ENCODE measurements at regions not wholly inside any gene's neighbourhood (a gene's known extent, or its start where the extent isn't known, plus 50 kb on each side); places are given as distances from the start of the nearest gene placed in this dataset.

GRCh38 chrX:122245175-122245574, 938.9 kb upstream of the GRIA3 start:
- DNase-seq (ENCODE audit: low spot score) = no peak
- no peak overlapping the region for H3K4me3 ChIP-seq
- no peak overlapping the region for H3K27ac ChIP-seq
- TF ChIP-seq CTCF (IDR thresholded peaks at IDR 0.05) = no peak

- H3K4me3 ChIP-seq = no peak overlapping the region
- no peak overlapping the region for H3K27ac ChIP-seq
- DNase-seq (ENCODE audit: low spot score) = no peak
- no peak for TF ChIP-seq CTCF (IDR thresholded peaks at IDR 0.05)
Measured at GRCh38 chrX:122245943-122246342, 938.1 kb upstream of the GRIA3 start.

GRCh38 chrX:122246937-122247336, 937.1 kb upstream of the GRIA3 start:
- Histone ChIP-seq H3K4me3 (no peak overlapping the region), H3K27ac (no peak overlapping the region)
- no peak for TF ChIP-seq CTCF (IDR thresholded peaks at IDR 0.05)
- DNase-seq (ENCODE audit: low spot score) = no peak

GRCh38 chrX:122248681-122249080, 935.4 kb upstream of the GRIA3 start:
- no peak for DNase-seq (ENCODE audit: low spot score)
- Histone ChIP-seq H3K4me3 (no peak overlapping the region), H3K27ac (no peak overlapping the region)
- TF ChIP-seq CTCF (IDR thresholded peaks at IDR 0.05) = no peak

- Histone ChIP-seq H3K4me3 (no peak overlapping the region), H3K27ac (no peak overlapping the region)
- no peak for DNase-seq (ENCODE audit: low spot score)
- TF ChIP-seq CTCF (IDR thresholded peaks at IDR 0.05) = no peak
Measured at GRCh38 chrX:122252454-122252853, 931.6 kb upstream of the GRIA3 start.

- no peak overlapping the region for H3K4me3 ChIP-seq
- no peak overlapping the region for H3K27ac ChIP-seq
- no peak for DNase-seq (ENCODE audit: low spot score)
- no peak for TF ChIP-seq CTCF (IDR thresholded peaks at IDR 0.05)
Measured at GRCh38 chrX:122268353-122268752, 915.7 kb upstream of the GRIA3 start.

- TF ChIP-seq CTCF (IDR thresholded peaks at IDR 0.05) = no peak
- H3K4me3 ChIP-seq = no peak overlapping the region
- H3K27ac ChIP-seq = no peak overlapping the region
- no peak for DNase-seq (ENCODE audit: low spot score)
Measured at GRCh38 chrX:122269243-122269781, 914.8 kb upstream of the GRIA3 start.

Measured in coronary artery (tissue), 2 donors.